HEK293 (cell line): ENCODE measurements at regions not wholly inside any gene's neighbourhood (a gene's known extent, or its start where the extent isn't known, plus 50 kb on each side); places are given as distances from the start of the nearest gene placed in this dataset.

Experiments used
- CTCF ChIA-PET: fragments of 350-600 bp; formaldehyde crosslinking; extraction: SDS; loops from one replicate; lab custom pipeline; 2021; ENCODE audit warnings: antibody characterized with exemption; lab: Yijun Ruan, JAX
- POLR2A ChIA-PET: fragments of 300-600 bp; formaldehyde crosslinking; extraction: SDS; loops from one replicate; lab custom pipeline; 2020; ENCODE audit warnings: antibody characterized with exemption, inconsistent platforms; lab: Yijun Ruan, JAX
- H3K27ac ChIP-seq: fragments of 200-500 bp; sonication (Bioruptor generic); 2 replicates; pipeline ENCODE4 v1.5.1; 2014; ENCODE audit warnings: low read depth, low read length, control low read depth, inconsistent platforms; ENCODE audit errors: extremely low read depth
- H3K36me3 ChIP-seq, 2 experiments: fragments of 200-500 bp in 1 of 2; sonication (Bioruptor generic) in 1 of 2; 1 replicate in 1 of 2; 2 replicates in 1 of 2; pipeline ENCODE4 v1.5.1; 2014 to 2017; ENCODE audit warnings: inconsistent platforms in 2 of 2, low read length in 2 of 2; ENCODE audit not compliant: control insufficient read depth in 2 of 2, insufficient read depth in 1 of 2
- H3K4me1 ChIP-seq: fragments of 200-500 bp; sonication (Bioruptor generic); 2 replicates; pipeline ENCODE4 v1.5.1; 2014; ENCODE audit warnings: mild to moderate bottlenecking, low read length, inconsistent platforms; ENCODE audit not compliant: control insufficient read depth, insufficient read depth
- H3K4me3 ChIP-seq: 2 replicates; pipeline ENCODE4 v1.5.1; 2011; ENCODE audit warnings: low read depth, mild to moderate bottlenecking, control low read depth, low read length, moderate library complexity
- H3K9me3 ChIP-seq: fragments of 200-500 bp; sonication (Bioruptor generic); 2 replicates; pipeline ENCODE4 v1.5.1; 2014; ENCODE audit warnings: low read depth, low read length, inconsistent platforms; ENCODE audit not compliant: control insufficient read depth, insufficient read depth
- GLI2 ChIP-seq: fragments of 450-650 bp; formaldehyde crosslinking; IDR thresholded peaks from 2 replicates; pipeline ENCODE4; 2017; ENCODE audit warnings: missing biosample characterization, missing genetic modification characterization, low read depth, borderline replicate concordance
- KLF17 ChIP-seq: fragments of 450-650 bp; formaldehyde crosslinking; IDR thresholded peaks from 2 replicates; pipeline ENCODE4 v1.5.1; 2016; ENCODE audit warnings: missing biosample characterization, missing genetic modification characterization
- REST ChIP-seq: fragments of 450-650 bp; formaldehyde crosslinking; IDR thresholded peaks from 2 replicates; pipeline ENCODE4 v1.5.1; 2016; ENCODE audit warnings: missing biosample characterization, missing genetic modification characterization
- ZBTB11 ChIP-seq: fragments of 450-650 bp; formaldehyde crosslinking; conservative IDR thresholded peaks from 2 replicates; pipeline ENCODE4 v1.5.1; 2016; ENCODE audit warnings: low read depth, missing biosample characterization, missing genetic modification characterization
- ZBTB44 ChIP-seq: fragments of 450-650 bp; IDR thresholded peaks from 2 replicates; pipeline ENCODE4 v1.5.1; 2018; ENCODE audit warnings: missing biosample characterization, mild to moderate bottlenecking, missing genetic modification characterization
- ZBTB49 ChIP-seq: fragments of 450-650 bp; formaldehyde crosslinking; IDR thresholded peaks from 2 replicates; pipeline ENCODE4 v1.5.1; 2016; ENCODE audit warnings: missing biosample characterization, missing genetic modification characterization, low read depth
- ZNF10 ChIP-seq: fragments of 450-650 bp; formaldehyde crosslinking; IDR thresholded peaks from 2 replicates; pipeline ENCODE4 v1.5.1; 2017; ENCODE audit warnings: missing biosample characterization, missing genetic modification characterization
- ZNF266 ChIP-seq: fragments of 450-650 bp; formaldehyde crosslinking; IDR thresholded peaks from 2 replicates; pipeline ENCODE4 v1.5.1; 2016; ENCODE audit warnings: missing biosample characterization, missing genetic modification characterization, low read depth
- ZNF292 ChIP-seq: fragments of 450-650 bp; formaldehyde crosslinking; IDR thresholded peaks from 2 replicates; pipeline ENCODE4 v1.5.1; 2016; ENCODE audit warnings: low read depth, missing biosample characterization, missing genetic modification characterization, borderline replicate concordance
- ZNF398 ChIP-seq: fragments of 450-650 bp; formaldehyde crosslinking; IDR thresholded peaks from 2 replicates; pipeline ENCODE4 v1.5.1; 2017; ENCODE audit warnings: missing biosample characterization, missing genetic modification characterization
- ZNF549 ChIP-seq: fragments of 450-650 bp; IDR thresholded peaks from 2 replicates; pipeline ENCODE4 v1.5.1; 2018; ENCODE audit warnings: missing biosample characterization, missing genetic modification characterization, mild to moderate bottlenecking, inconsistent platforms, moderate library complexity
- ZNF560 ChIP-seq: fragments of 450-650 bp; formaldehyde crosslinking; IDR thresholded peaks from 2 replicates; pipeline ENCODE4 v1.5.1; 2017; ENCODE audit warnings: missing biosample characterization, missing genetic modification characterization, borderline replicate concordance
- ZNF621 ChIP-seq: fragments of 450-650 bp; formaldehyde crosslinking; IDR thresholded peaks from 2 replicates; pipeline ENCODE4 v1.5.1; 2017; ENCODE audit warnings: missing biosample characterization, missing genetic modification characterization
- ZNF791 ChIP-seq: fragments of 450-650 bp; formaldehyde crosslinking; IDR thresholded peaks from 2 replicates; pipeline ENCODE4 v1.5.1; 2016; ENCODE audit warnings: missing biosample characterization, missing genetic modification characterization

- H3K27ac ChIP-seq: no peak overlapping the region
- ChIA-PET POLR2A (no interaction called here), CTCF (no interaction called here)
- TF ChIP-seq ZNF266: no peak
- no peak for TF ChIP-seq ZNF621 (tag by site-specific recombination)
- TF ChIP-seq ZBTB49 (tag by site-specific recombination): no peak
- no peak for TF ChIP-seq ZBTB44 (tag by site-specific recombination)
- TF ChIP-seq ZNF560 (tag by site-specific recombination): no peak
- no peak for TF ChIP-seq ZNF398 (tag by site-specific recombination)
- TF ChIP-seq ZNF549: no peak
- TF ChIP-seq KLF17 (tag by site-specific recombination): no peak
- TF ChIP-seq ZNF10 (tag by site-specific recombination): no peak
- TF ChIP-seq ZNF791 (tag by site-specific recombination): no peak
- TF ChIP-seq REST (tag by site-specific recombination): no peak
- no peak for TF ChIP-seq ZBTB11 (tag by site-specific recombination)
- no peak for TF ChIP-seq GLI2 (tag by site-specific recombination)
- no peak for TF ChIP-seq ZNF292
- no peaks in the 10 kb centered on the region for H3K9me3 ChIP-seq
- H3K4me1 ChIP-seq: no peaks in the 10 kb centered on the region
- no peaks in the 10 kb centered on the region for H3K36me3 ChIP-seq
- no peak overlapping the region for H3K4me3 ChIP-seq
Observed at GRCh38 chr18:47728921-47729320, 201.5 kb downstream of the SMAD2 start.
